SK-N-SH treated with all-trans-retinoic acid at 6 μM for 48 hours (cell line): ENCODE measurements at regions not wholly inside any gene's neighbourhood (a gene's known extent, or its start where the extent isn't known, plus 50 kb on each side); places are given as distances from the start of the nearest gene placed in this dataset.

ENCODE experiments used
- ATAC-seq: fragments of 200-7000 bp; cut with Tn5 transposase; 3 replicates; pipeline ENCODE4 v1.9.1; 2020; ENCODE audit warnings: mild to moderate bottlenecking, moderate library complexity
- BACH2 ChIP-seq: fragments of 250-450 bp; sonication (Bioruptor Pico); IDR thresholded peaks from 2 replicates; pipeline ENCODE4 v1.9.0; 2021; ENCODE audit warnings: mild to moderate bottlenecking, borderline replicate concordance
- CSDC2 ChIP-seq: fragments of 250-450 bp; sonication (Bioruptor Pico); IDR thresholded peaks from 2 replicates; pipeline ENCODE4 v1.5.0; 2020; ENCODE audit warnings: mild to moderate bottlenecking, moderate library complexity
- ESRRG ChIP-seq: fragments of 250-450 bp; sonication (Bioruptor Pico); IDR thresholded peaks from 2 replicates; pipeline ENCODE4 v1.6.1; 2021; ENCODE audit warnings: mild to moderate bottlenecking
- GLIS3 ChIP-seq: fragments of 250-450 bp; sonication (Bioruptor Pico); IDR thresholded peaks from 2 replicates; pipeline ENCODE4 v1.5.0; 2020; ENCODE audit warnings: mild to moderate bottlenecking, moderate library complexity
- ISL1 ChIP-seq: fragments of 250-450 bp; sonication (Bioruptor Pico); IDR thresholded peaks from 2 replicates; pipeline ENCODE4 v2.1.2; 2022; ENCODE audit warnings: mild to moderate bottlenecking, moderate library complexity
- OSR1 ChIP-seq: fragments of 250-450 bp; sonication (Bioruptor Pico); IDR thresholded peaks from 2 replicates; pipeline ENCODE4 v1.8.0; 2022; ENCODE audit warnings: moderate library complexity, mild to moderate bottlenecking, inconsistent platforms
- RARB ChIP-seq: fragments of 250-450 bp; sonication (Bioruptor Pico); IDR thresholded peaks from 2 replicates; pipeline ENCODE4 v1.8.0; 2021; ENCODE audit warnings: mild to moderate bottlenecking, moderate library complexity
- SNAI2 ChIP-seq: fragments of 250-450 bp; sonication (Bioruptor Pico); IDR thresholded peaks from 2 replicates; pipeline ENCODE4 v1.5.0; 2020; ENCODE audit warnings: mild to moderate bottlenecking, moderate library complexity
- TCF4 ChIP-seq: fragments of 250-450 bp; sonication (Bioruptor Pico); IDR thresholded peaks from 2 replicates; pipeline ENCODE4 v1.8.0; 2021; ENCODE audit warnings: mild to moderate bottlenecking, moderate library complexity, borderline replicate concordance
- TOX ChIP-seq: fragments of 250-450 bp; sonication (Bioruptor Pico); IDR thresholded peaks from 2 replicates; pipeline ENCODE4 v1.8.0; 2021; ENCODE audit warnings: mild to moderate bottlenecking, moderate library complexity, borderline replicate concordance
- ZFP3 ChIP-seq: fragments of 250-450 bp; sonication (Bioruptor Pico); IDR thresholded peaks from 2 replicates; pipeline ENCODE4 v1.5.0; 2020; ENCODE audit warnings: mild to moderate bottlenecking, moderate library complexity
- ZFP30 ChIP-seq: fragments of 450-650 bp; formaldehyde crosslinking; IDR thresholded peaks from 2 replicates; pipeline ENCODE4 v1.5.0; 2022; ENCODE audit warnings: mild to moderate bottlenecking, moderate library complexity
- ZNF565 ChIP-seq: fragments of 450-650 bp; formaldehyde crosslinking; conservative IDR thresholded peaks from 2 replicates; pipeline ENCODE4 v1.5.0; 2020; ENCODE audit warnings: low read depth, mild to moderate bottlenecking, moderate library complexity
- ZNF70 ChIP-seq: fragments of 450-650 bp; formaldehyde crosslinking; IDR thresholded peaks from 2 replicates; pipeline ENCODE4 v1.5.0; 2020; ENCODE audit warnings: mild to moderate bottlenecking, moderate library complexity
- ZNF8 ChIP-seq: fragments of 450-650 bp; formaldehyde crosslinking; IDR thresholded peaks from 2 replicates; pipeline ENCODE4 v1.5.0; 2020; ENCODE audit warnings: mild to moderate bottlenecking, moderate library complexity
- TF ChIP-seq, protein P1 (sequence below): fragments of 250-450 bp; sonication (Bioruptor Pico); IDR thresholded peaks from 2 replicates; pipeline ENCODE4 v1.5.1; 2020; ENCODE audit warnings: low read depth, mild to moderate bottlenecking, moderate library complexity
- TF ChIP-seq, protein P2 (sequence below): fragments of 250-450 bp; sonication (Bioruptor Pico); IDR thresholded peaks from 2 replicates; pipeline ENCODE4 v1.8.0; 2021; ENCODE audit warnings: low read depth, mild to moderate bottlenecking, moderate library complexity, borderline replicate concordance
- TF ChIP-seq, protein P3 (sequence below): fragments of 250-450 bp; sonication (Bioruptor Pico); IDR thresholded peaks from 2 replicates; pipeline ENCODE4 v1.8.0; 2020; ENCODE audit warnings: mild to moderate bottlenecking, moderate library complexity, borderline replicate concordance
- TF ChIP-seq, protein P4 (sequence below): fragments of 250-450 bp; sonication (Bioruptor Pico); IDR thresholded peaks from 2 replicates; pipeline ENCODE4 v1.5.1; 2021; ENCODE audit warnings: mild to moderate bottlenecking, moderate library complexity
- TF ChIP-seq, protein P5 (sequence below): fragments of 250-450 bp; sonication (Bioruptor Pico); IDR thresholded peaks from 2 replicates; pipeline ENCODE4 v1.5.0; 2020; ENCODE audit warnings: mild to moderate bottlenecking, moderate library complexity

DNA sequence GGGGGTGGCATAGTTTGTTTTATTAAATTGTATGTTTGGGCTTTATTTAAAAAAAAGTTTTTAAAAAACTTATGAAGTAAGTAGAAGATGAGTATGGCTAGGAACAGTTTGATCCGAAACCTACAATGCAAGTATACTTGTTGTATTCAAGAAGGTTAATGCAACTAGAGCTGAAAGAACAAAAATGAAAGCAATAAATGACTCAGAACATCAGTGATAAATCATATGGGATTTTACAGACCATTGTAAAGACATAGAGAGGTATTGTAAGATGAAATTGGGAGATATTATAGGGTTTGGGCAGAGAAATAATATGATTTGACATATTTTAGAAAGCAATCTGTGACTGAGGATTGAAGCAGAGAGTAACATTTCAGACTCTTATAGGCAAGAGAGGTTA, 1135.3 kb downstream of the SLITRK5 start:
- TF ChIP-seq GLIS3 (CRISPR knock-in tag): no peak
- no peak for ATAC-seq

DNA sequence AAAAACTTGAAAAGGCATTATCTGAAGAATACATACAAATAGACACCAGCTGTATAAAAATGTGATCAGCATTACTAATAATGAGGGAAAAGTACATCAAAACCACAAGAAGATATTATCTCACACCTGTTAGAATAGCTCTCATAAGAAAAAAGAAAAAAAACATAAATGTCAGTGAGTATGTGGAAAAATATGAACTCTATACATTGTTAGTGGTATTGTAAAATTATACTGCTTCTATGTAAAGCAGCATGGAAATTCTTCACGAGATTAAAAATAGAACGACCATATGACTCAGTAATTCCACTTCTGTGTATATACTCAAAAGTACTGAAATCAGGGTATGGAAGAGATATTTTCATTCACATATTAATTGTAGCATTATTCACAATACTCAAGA, 1146.4 kb downstream of the SLITRK5 start:
- TF ChIP-seq, protein P1, sequence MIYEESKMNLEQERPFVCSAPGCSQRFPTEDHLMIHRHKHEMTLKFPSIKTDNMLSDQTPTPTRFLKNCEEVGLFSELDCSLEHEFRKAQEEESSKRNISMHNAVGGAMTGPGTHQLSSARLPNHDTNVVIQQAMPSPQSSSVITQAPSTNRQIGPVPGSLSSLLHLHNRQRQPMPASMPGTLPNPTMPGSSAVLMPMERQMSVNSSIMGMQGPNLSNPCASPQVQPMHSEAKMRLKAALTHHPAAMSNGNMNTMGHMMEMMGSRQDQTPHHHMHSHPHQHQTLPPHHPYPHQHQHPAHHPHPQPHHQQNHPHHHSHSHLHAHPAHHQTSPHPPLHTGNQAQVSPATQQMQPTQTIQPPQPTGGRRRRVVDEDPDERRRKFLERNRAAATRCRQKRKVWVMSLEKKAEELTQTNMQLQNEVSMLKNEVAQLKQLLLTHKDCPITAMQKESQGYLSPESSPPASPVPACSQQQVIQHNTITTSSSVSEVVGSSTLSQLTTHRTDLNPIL (CRISPR knock-in tag): no peak
- TF ChIP-seq GLIS3 (CRISPR knock-in tag): no peak
- no peak for TF ChIP-seq ESRRG (CRISPR knock-in tag)
- TF ChIP-seq ZNF70 (CRISPR knock-in tag): no peak
- no peak for TF ChIP-seq RARB (CRISPR knock-in tag)
- TF ChIP-seq ZFP30 (CRISPR knock-in tag): no peak
- TF ChIP-seq, protein P2, sequence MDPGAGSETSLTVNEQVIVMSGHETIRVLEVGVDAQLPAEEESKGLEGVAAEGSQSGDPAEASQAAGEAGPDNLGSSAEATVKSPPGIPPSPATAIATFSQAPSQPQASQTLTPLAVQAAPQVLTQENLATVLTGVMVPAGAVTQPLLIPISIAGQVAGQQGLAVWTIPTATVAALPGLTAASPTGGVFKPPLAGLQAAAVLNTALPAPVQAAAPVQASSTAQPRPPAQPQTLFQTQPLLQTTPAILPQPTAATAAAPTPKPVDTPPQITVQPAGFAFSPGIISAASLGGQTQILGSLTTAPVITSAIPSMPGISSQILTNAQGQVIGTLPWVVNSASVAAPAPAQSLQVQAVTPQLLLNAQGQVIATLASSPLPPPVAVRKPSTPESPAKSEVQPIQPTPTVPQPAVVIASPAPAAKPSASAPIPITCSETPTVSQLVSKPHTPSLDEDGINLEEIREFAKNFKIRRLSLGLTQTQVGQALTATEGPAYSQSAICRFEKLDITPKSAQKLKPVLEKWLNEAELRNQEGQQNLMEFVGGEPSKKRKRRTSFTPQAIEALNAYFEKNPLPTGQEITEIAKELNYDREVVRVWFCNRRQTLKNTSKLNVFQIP (CRISPR knock-in tag): no peak
- TF ChIP-seq, protein P3, sequence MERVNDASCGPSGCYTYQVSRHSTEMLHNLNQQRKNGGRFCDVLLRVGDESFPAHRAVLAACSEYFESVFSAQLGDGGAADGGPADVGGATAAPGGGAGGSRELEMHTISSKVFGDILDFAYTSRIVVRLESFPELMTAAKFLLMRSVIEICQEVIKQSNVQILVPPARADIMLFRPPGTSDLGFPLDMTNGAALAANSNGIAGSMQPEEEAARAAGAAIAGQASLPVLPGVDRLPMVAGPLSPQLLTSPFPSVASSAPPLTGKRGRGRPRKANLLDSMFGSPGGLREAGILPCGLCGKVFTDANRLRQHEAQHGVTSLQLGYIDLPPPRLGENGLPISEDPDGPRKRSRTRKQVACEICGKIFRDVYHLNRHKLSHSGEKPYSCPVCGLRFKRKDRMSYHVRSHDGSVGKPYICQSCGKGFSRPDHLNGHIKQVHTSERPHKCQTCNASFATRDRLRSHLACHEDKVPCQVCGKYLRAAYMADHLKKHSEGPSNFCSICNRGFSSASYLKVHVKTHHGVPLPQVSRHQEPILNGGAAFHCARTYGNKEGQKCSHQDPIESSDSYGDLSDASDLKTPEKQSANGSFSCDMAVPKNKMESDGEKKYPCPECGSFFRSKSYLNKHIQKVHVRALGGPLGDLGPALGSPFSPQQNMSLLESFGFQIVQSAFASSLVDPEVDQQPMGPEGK: no peak
- no peak for TF ChIP-seq TOX (CRISPR knock-in tag)
- TF ChIP-seq TCF4 (CRISPR knock-in tag): no peak
- no peak for TF ChIP-seq OSR1 (CRISPR knock-in tag)
- TF ChIP-seq BACH2 (CRISPR knock-in tag): no peak
- no peak for TF ChIP-seq ZFP3 (CRISPR knock-in tag)
- TF ChIP-seq CSDC2 (CRISPR knock-in tag): no peak
- TF ChIP-seq, protein P4, sequence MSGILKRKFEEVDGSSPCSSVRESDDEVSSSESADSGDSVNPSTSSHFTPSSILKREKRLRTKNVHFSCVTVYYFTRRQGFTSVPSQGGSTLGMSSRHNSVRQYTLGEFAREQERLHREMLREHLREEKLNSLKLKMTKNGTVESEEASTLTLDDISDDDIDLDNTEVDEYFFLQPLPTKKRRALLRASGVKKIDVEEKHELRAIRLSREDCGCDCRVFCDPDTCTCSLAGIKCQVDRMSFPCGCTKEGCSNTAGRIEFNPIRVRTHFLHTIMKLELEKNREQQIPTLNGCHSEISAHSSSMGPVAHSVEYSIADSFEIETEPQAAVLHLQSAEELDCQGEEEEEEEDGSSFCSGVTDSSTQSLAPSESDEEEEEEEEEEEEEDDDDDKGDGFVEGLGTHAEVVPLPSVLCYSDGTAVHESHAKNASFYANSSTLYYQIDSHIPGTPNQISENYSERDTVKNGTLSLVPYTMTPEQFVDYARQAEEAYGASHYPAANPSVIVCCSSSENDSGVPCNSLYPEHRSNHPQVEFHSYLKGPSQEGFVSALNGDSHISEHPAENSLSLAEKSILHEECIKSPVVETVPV (CRISPR knock-in tag): no peak
- no peak for TF ChIP-seq ZNF565
- no peak for TF ChIP-seq SNAI2 (CRISPR knock-in tag)
- TF ChIP-seq, protein P5, sequence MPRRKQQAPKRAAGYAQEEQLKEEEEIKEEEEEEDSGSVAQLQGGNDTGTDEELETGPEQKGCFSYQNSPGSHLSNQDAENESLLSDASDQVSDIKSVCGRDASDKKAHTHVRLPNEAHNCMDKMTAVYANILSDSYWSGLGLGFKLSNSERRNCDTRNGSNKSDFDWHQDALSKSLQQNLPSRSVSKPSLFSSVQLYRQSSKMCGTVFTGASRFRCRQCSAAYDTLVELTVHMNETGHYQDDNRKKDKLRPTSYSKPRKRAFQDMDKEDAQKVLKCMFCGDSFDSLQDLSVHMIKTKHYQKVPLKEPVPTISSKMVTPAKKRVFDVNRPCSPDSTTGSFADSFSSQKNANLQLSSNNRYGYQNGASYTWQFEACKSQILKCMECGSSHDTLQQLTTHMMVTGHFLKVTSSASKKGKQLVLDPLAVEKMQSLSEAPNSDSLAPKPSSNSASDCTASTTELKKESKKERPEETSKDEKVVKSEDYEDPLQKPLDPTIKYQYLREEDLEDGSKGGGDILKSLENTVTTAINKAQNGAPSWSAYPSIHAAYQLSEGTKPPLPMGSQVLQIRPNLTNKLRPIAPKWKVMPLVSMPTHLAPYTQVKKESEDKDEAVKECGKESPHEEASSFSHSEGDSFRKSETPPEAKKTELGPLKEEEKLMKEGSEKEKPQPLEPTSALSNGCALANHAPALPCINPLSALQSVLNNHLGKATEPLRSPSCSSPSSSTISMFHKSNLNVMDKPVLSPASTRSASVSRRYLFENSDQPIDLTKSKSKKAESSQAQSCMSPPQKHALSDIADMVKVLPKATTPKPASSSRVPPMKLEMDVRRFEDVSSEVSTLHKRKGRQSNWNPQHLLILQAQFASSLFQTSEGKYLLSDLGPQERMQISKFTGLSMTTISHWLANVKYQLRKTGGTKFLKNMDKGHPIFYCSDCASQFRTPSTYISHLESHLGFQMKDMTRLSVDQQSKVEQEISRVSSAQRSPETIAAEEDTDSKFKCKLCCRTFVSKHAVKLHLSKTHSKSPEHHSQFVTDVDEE: no peak
- no peak for TF ChIP-seq ISL1 (CRISPR knock-in tag)
- no peak for ATAC-seq

DNA sequence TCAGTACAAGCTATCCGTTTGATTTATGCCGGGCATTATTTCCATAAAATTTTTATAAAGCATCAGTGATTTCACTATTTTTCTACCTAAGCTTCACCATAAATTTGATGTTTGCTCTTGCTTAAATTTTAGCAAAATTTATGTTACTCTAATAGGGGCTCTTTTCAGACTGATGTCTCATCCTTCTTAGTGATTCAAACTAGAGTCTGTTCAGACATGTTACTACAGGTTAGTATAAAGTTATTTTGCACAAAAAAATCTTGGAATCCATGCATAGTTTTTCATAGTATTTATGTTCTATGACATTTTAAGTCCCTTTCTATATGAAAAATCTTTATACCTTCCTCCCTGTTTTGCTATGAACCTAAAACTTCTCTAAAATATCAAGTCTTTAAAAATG, 1151.9 kb downstream of the SLITRK5 start:
- TF ChIP-seq ZNF565: no peak
- TF ChIP-seq, protein P2 (CRISPR knock-in tag): no peak
- TF ChIP-seq ZFP3 (CRISPR knock-in tag): no peak
- no peak for TF ChIP-seq ZNF8 (CRISPR knock-in tag)
- ATAC-seq: no peak
